Astrocyte (in vitro differentiated cells and primary cell): ENCODE measurements at regions not wholly inside any gene's neighbourhood (a gene's known extent, or its start where the extent isn't known, plus 50 kb on each side); places are given as distances from the start of the nearest gene placed in this dataset.

Experiments
- DNase-seq: peaks from one replicate; pipeline ENCODE4 v3.0.0-alpha.2; 2010; ENCODE audit warnings: low read depth
- FAIRE-seq: peaks from 2 replicates; lab custom pipeline; 2011; peaks lifted over from hg19 to GRCh38; lab: Jason Lieb, UNC
- H2AFZ ChIP-seq: 2 replicates; pipeline ENCODE4 v1.6.0; 2012; ENCODE audit warnings: low read depth, low read length, inconsistent platforms
- H3K27ac ChIP-seq: 2 replicates; pipeline ENCODE4 v1.5.1; 2011; ENCODE audit warnings: low read depth, low read length, inconsistent platforms
- H3K27me3 ChIP-seq: 2 replicates; pipeline ENCODE4 v1.6.0; 2011; ENCODE audit warnings: low read length, inconsistent platforms; ENCODE audit not compliant: insufficient read depth
- H3K36me3 ChIP-seq: 2 replicates; pipeline ENCODE4 v1.5.1; 2011; ENCODE audit warnings: low read length, inconsistent platforms; ENCODE audit not compliant: insufficient read depth
- H3K4me1 ChIP-seq: 2 replicates; pipeline ENCODE4 v1.5.1; 2011; ENCODE audit warnings: low read length, inconsistent platforms; ENCODE audit not compliant: insufficient read depth
- H3K4me2 ChIP-seq: 2 replicates; pipeline ENCODE4 v1.6.0; 2012; ENCODE audit warnings: low read length, inconsistent platforms
- H3K4me3 ChIP-seq: 2 replicates; pipeline ENCODE4 v1.5.1; 2011; ENCODE audit warnings: low read depth, mild to moderate bottlenecking, low read length, inconsistent platforms; ENCODE audit not compliant: insufficient read depth
- H3K79me2 ChIP-seq: 2 replicates; pipeline ENCODE4 v1.6.0; 2012; ENCODE audit warnings: mild to moderate bottlenecking, low read length, inconsistent platforms; ENCODE audit not compliant: insufficient read depth
- H3K9ac ChIP-seq: 2 replicates; pipeline ENCODE4 v1.6.0; 2012; ENCODE audit warnings: mild to moderate bottlenecking, low read length, inconsistent platforms
- H3K9me3 ChIP-seq: 2 replicates; pipeline ENCODE4 v1.5.1; 2012; ENCODE audit warnings: low read depth, mild to moderate bottlenecking, low read length, inconsistent platforms; ENCODE audit not compliant: insufficient read depth
- H4K20me1 ChIP-seq: 2 replicates; pipeline ENCODE4 v1.6.0; 2012; ENCODE audit warnings: low read length, inconsistent platforms; ENCODE audit not compliant: insufficient read depth
- H3K27ac Mint-ChIP-seq: one replicate; pipeline ENCODE4 v1.8.0; 2021; ENCODE audit warnings: mild to moderate bottlenecking, mixed read lengths; ENCODE audit not compliant: unreplicated experiment
- H3K27me3 Mint-ChIP-seq: one replicate; pipeline ENCODE4 v1.8.0; 2021; ENCODE audit warnings: low read depth, mixed read lengths; ENCODE audit not compliant: unreplicated experiment
- H3K36me3 Mint-ChIP-seq: one replicate; pipeline ENCODE4 v1.8.0; 2021; ENCODE audit warnings: low read depth, mixed read lengths; ENCODE audit not compliant: unreplicated experiment
- H3K4me1 Mint-ChIP-seq: one replicate; pipeline ENCODE4 v1.8.0; 2021; ENCODE audit warnings: low read depth, mixed read lengths; ENCODE audit not compliant: unreplicated experiment
- H3K4me3 Mint-ChIP-seq: one replicate; pipeline ENCODE4 v1.8.0; 2021; ENCODE audit warnings: mild to moderate bottlenecking, moderate library complexity, mixed read lengths; ENCODE audit not compliant: unreplicated experiment
- H3K9me3 Mint-ChIP-seq: one replicate; pipeline ENCODE4 v1.8.0; 2021; ENCODE audit warnings: mild to moderate bottlenecking, mixed read lengths; ENCODE audit not compliant: unreplicated experiment
- EZH2 ChIP-seq: IDR thresholded peaks from 2 replicates; pipeline ENCODE4 v1.6.1; 2012; ENCODE audit warnings: mild to moderate bottlenecking, low read length, inconsistent platforms; ENCODE audit not compliant: insufficient read depth
- TF ChIP-seq, protein P1 (sequence below): IDR thresholded peaks from 2 replicates; pipeline ENCODE4 v1.5.1; 2011; ENCODE audit warnings: low read depth, mild to moderate bottlenecking, inconsistent platforms, low read length, moderate library complexity; ENCODE audit not compliant: insufficient read depth

DNA sequence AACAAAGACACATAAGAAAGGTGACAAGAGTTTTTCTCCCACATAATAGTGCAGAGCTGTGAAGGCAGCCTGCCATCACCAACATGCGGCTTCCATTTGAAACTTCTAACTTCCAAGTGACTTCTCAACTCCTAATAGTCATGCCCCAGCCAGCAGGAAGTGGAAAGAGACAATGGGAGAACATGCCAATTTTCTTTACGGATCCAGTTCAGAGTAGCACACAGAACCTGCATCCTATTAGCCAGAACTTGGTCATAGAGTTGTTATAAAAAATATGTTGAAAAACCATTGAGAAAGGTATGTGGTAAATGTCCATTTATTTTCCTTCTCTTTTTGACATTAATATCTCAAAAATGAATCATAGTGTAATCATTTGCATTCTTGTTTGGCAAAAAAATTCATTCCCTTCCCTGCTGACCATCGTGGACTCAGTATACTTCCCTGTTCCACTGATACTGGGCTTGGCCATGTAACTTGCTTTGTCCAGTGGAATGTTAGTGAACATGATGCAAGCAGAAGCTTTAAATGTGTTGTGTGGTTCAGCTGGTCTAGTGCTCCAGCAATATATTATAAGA lies 197.4 kb downstream of the SEC16B start:
- Histone ChIP-seq H3K27ac (no peak overlapping the region), H3K4me1 (no peaks in the 10 kb centered on the region), H3K9ac (no peak overlapping the region), H2AFZ (no peak overlapping the region), H3K36me3 (no peaks in the 10 kb centered on the region), H3K79me2 (no peaks in the 10 kb centered on the region), H4K20me1 (no peaks in the 10 kb centered on the region), H3K4me2 (no peak overlapping the region), H3K9me3 (no peaks in the 10 kb centered on the region), H3K4me3 (no peak overlapping the region), H3K27me3 (no peaks in the 10 kb centered on the region)
- FAIRE-seq (no peak), DNase-seq (peak; percentile 42)
- Mint-ChIP-seq H3K27ac (no peak overlapping the region), H3K9me3 (peaks cover 10% of the 10 kb centered on the region), H3K27me3 (peaks cover 9% of the 10 kb centered on the region), H3K36me3 (no peaks in the 10 kb centered on the region), H3K4me1 (no peaks in the 10 kb centered on the region), H3K4me3 (no peak overlapping the region)
- TF ChIP-seq, protein P1, sequence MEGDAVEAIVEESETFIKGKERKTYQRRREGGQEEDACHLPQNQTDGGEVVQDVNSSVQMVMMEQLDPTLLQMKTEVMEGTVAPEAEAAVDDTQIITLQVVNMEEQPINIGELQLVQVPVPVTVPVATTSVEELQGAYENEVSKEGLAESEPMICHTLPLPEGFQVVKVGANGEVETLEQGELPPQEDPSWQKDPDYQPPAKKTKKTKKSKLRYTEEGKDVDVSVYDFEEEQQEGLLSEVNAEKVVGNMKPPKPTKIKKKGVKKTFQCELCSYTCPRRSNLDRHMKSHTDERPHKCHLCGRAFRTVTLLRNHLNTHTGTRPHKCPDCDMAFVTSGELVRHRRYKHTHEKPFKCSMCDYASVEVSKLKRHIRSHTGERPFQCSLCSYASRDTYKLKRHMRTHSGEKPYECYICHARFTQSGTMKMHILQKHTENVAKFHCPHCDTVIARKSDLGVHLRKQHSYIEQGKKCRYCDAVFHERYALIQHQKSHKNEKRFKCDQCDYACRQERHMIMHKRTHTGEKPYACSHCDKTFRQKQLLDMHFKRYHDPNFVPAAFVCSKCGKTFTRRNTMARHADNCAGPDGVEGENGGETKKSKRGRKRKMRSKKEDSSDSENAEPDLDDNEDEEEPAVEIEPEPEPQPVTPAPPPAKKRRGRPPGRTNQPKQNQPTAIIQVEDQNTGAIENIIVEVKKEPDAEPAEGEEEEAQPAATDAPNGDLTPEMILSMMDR, result no peak
- no peak for TF ChIP-seq EZH2

DNA sequence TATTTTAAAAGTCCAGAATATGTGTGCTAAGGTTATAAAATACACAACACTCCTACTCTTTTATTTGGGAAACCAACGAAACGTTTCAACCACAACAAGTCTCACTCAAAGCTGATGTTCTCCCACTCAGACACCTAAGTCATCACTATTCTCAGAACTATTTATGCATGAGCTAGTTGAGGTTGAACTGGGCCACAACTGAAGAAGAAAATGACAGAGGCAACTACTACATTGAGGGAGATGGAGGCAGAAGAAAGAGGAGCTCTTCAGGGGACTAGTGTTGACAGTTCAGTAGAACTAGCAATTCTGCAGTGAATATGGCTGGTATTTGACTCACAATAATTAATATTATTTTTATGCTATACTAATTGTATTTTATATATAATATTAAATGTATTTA lies 198.2 kb downstream of the SEC16B start:
- Histone ChIP-seq H4K20me1 (no peaks in the 10 kb centered on the region), H3K4me1 (no peaks in the 10 kb centered on the region), H3K36me3 (no peaks in the 10 kb centered on the region), H3K9ac (no peak overlapping the region), H3K4me2 (no peak overlapping the region), H2AFZ (no peak overlapping the region), H3K9me3 (no peaks in the 10 kb centered on the region), H3K4me3 (no peak overlapping the region), H3K27ac (no peak overlapping the region), H3K79me2 (no peaks in the 10 kb centered on the region), H3K27me3 (no peaks in the 10 kb centered on the region)
- H3K27ac Mint-ChIP-seq, result no peak overlapping the region
- no peak for DNase-seq
- no peak overlapping the region for H3K4me3 Mint-ChIP-seq
- peaks cover 9% of the 10 kb centered on the region for H3K27me3 Mint-ChIP-seq
- H3K9me3 Mint-ChIP-seq, result peaks cover 10% of the 10 kb centered on the region
- H3K4me1 Mint-ChIP-seq, result no peaks in the 10 kb centered on the region
- no peak for FAIRE-seq
- TF ChIP-seq, protein P1, result no peak
- TF ChIP-seq EZH2, result no peak
- H3K36me3 Mint-ChIP-seq, result no peaks in the 10 kb centered on the region

GRCh38 chr1:177770096-177770495 lies 199.8 kb downstream of the SEC16B start:
- no peaks in the 10 kb centered on the region for H3K36me3 ChIP-seq
- H3K79me2 ChIP-seq, result no peaks in the 10 kb centered on the region
- Mint-ChIP-seq H3K36me3 (no peaks in the 10 kb centered on the region), H3K27me3 (peaks cover 9% of the 10 kb centered on the region), H3K27ac (no peak overlapping the region), H3K4me1 (no peaks in the 10 kb centered on the region), H3K4me3 (no peak overlapping the region), H3K9me3 (peaks cover 6% of the 10 kb centered on the region)
- no peak overlapping the region for H3K4me3 ChIP-seq
- H3K4me2 ChIP-seq, result no peak overlapping the region
- no peaks in the 10 kb centered on the region for H3K9me3 ChIP-seq
- no peaks in the 10 kb centered on the region for H3K4me1 ChIP-seq
- TF ChIP-seq EZH2, result no peak
- TF ChIP-seq, protein P1, result no peak
- no peak overlapping the region for H3K27ac ChIP-seq
- no peak for FAIRE-seq
- H3K27me3 ChIP-seq, result no peaks in the 10 kb centered on the region
- no peak overlapping the region for H2AFZ ChIP-seq
- no peak for DNase-seq
- no peak overlapping the region for H3K9ac ChIP-seq
- H4K20me1 ChIP-seq, result no peaks in the 10 kb centered on the region
